ENCODE measurements at regions not wholly inside any gene's neighbourhood (a gene's known extent, or its start where the extent isn't known, plus 50 kb on each side); places are given as distances from the start of the nearest gene placed in this dataset.

DNA sequence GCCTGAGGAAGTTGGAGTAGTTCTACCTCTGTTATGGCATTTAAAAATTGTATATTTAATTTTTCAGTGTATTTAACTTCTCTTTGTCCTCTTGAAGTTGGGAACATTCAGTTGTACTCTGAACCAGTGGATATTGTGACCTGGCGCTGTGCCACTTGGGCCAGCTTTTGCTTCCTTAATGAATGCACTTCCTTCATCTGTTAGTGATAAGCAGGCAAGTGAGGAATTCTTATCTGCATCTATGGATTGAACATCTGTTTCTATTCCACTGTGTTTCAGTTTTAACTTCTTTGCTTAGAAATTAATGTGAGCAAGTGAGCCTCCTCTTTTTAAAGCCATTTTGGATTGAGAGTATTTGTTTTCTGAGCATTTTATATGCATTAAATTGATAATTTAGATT lies 128.3 kb downstream of the UCHL1 start:
- DNase-seq = no peak
- no peak overlapping the region for H3K27ac Mint-ChIP-seq
- no peaks in the 10 kb centered on the region for H3K36me3 Mint-ChIP-seq (ENCODE audit: low read depth)
- H3K9me3 Mint-ChIP-seq = no peaks in the 10 kb centered on the region
- no peaks in the 10 kb centered on the region for H3K4me1 Mint-ChIP-seq
- POLR2A ChIA-PET = no interaction called here
- no peak overlapping the region for H3K4me3 Mint-ChIP-seq
- H3K27me3 Mint-ChIP-seq = no peaks in the 10 kb centered on the region
- CTCF ChIA-PET = no interaction called here

DNA sequence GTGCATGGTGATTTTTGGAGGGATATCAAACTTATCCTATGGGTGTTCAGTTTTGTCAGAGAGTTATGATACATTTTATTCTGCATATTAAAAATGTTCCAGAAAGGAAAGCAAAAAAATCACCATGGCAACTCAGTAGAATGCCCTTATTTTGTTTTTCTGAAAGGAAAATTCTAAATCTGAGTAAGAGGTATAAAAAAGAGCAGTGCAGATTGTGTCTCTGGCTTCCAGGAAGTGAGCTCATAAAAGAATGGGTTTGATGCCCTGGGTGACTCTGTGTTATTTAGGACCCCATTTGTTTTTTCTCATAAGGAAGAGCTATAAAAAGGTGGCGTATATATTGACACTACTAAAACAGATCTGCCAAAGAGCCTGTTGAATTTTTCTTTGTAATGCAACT lies 128.8 kb downstream of the UCHL1 start:
- no peaks in the 10 kb centered on the region for H3K4me1 Mint-ChIP-seq
- no peaks in the 10 kb centered on the region for H3K27me3 Mint-ChIP-seq
- H3K4me3 Mint-ChIP-seq = no peak overlapping the region
- no peak for DNase-seq
- H3K9me3 Mint-ChIP-seq = no peaks in the 10 kb centered on the region
- CTCF ChIA-PET = no interaction called here
- H3K36me3 Mint-ChIP-seq (ENCODE audit: low read depth) = no peaks in the 10 kb centered on the region
- POLR2A ChIA-PET = no interaction called here
- no peak overlapping the region for H3K27ac Mint-ChIP-seq

DNA sequence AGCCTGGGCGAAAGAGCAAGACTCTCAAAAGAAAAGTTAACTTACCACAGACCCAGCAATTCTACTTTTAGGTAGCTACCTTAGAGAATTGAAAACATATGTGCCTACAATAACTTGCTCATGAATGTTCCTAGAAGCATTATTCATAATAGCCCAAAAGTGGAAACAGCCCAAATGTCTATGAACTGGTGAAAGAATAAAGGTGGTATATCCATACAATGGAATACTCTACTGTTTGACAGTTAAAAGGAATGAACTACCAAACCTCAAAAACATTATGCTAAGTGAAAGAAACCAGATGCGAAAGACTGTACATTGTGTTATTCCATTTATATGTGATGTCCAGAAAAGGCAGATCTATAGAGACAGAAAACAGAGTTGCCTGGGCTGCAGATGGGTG lies 131.4 kb downstream of the UCHL1 start:
- CTCF ChIA-PET = no interaction called here
- no peaks in the 10 kb centered on the region for H3K27me3 Mint-ChIP-seq
- no peak overlapping the region for H3K4me3 Mint-ChIP-seq
- H3K27ac Mint-ChIP-seq = no peak overlapping the region
- H3K4me1 Mint-ChIP-seq = no peaks in the 10 kb centered on the region
- H3K9me3 Mint-ChIP-seq = no peaks in the 10 kb centered on the region
- DNase-seq = no peak
- H3K36me3 Mint-ChIP-seq (ENCODE audit: low read depth) = no peaks in the 10 kb centered on the region
- POLR2A ChIA-PET = no interaction called here

DNA sequence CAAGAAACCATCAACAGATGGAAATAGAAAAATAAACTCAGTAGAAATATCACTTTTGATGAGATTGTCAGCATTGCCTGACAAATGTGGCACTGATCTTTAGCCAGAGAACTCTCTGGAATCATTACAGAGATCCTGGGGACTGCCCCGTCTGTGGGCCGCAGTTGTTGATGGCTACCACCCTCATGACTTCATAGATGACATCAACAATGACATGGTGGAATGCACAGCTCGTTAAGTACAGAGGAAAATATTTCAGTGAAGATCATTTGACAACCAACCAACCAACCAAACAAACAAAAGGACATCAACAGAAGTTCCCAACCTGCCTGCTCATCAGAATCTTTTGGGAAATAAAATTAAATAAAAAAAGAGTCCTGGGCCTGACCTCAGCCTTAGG lies 132.6 kb downstream of the UCHL1 start:
- H3K4me1 Mint-ChIP-seq = no peaks in the 10 kb centered on the region
- H3K27ac Mint-ChIP-seq = no peak overlapping the region
- CTCF ChIA-PET = no interaction called here
- POLR2A ChIA-PET = no interaction called here
- no peaks in the 10 kb centered on the region for H3K9me3 Mint-ChIP-seq
- H3K27me3 Mint-ChIP-seq = no peaks in the 10 kb centered on the region
- DNase-seq = no peak
- H3K36me3 Mint-ChIP-seq (ENCODE audit: low read depth) = no peaks in the 10 kb centered on the region
- H3K4me3 Mint-ChIP-seq = no peak overlapping the region

- H3K4me3 Mint-ChIP-seq = no peak overlapping the region
- H3K9me3 Mint-ChIP-seq = no peaks in the 10 kb centered on the region
- H3K36me3 Mint-ChIP-seq (ENCODE audit: low read depth) = no peaks in the 10 kb centered on the region
- CTCF ChIA-PET = no interaction called here
- no peaks in the 10 kb centered on the region for H3K27me3 Mint-ChIP-seq
- DNase-seq = no peak
- no peaks in the 10 kb centered on the region for H3K4me1 Mint-ChIP-seq
- POLR2A ChIA-PET = no interaction called here
- no peak overlapping the region for H3K27ac Mint-ChIP-seq
These were observed 133.9 kb downstream of the UCHL1 start for GRCh38 chr4:41390661-41391060.

DNA sequence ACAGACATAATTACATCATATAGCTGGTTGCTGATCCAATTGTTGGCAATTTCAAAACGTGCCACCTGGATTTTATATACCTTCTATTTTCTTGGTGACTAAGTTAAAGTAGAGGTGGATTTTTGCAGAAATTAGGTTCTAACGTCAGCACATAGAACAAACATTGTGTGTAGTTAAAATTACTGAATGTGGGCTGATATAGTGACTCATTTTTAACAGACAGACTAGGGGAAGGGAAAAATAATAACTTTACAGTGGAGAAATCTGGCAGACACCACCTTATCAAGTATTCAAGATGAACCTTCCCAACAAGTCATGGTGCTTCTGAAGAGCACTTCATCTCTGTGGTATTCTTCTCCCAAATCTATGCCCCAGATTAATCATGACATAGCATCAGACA lies 134.5 kb downstream of the UCHL1 start:
- Mint-ChIP-seq H3K4me3 (no peak overlapping the region), H3K9me3 (no peaks in the 10 kb centered on the region)
- CTCF ChIA-PET = no interaction called here

DNA sequence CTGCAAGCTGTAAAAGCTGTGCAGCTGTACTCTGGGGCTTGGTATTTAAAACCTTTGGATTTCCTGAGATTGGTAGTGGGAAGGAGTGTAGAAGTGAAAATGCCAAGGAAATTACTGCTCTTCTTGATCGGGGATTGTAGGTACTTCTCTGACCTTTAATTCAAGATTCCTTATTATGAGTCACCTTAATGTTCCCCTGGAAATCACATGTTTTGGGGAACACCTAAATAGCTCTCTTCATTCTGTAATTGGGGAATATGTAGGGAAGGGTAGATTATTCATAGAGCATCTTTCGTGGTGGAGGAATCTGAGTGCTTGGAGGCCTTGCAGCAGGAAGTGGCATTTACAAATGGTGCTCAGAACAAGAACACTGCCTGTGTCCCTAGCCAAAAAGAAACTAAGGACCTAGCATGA lies 137.8 kb downstream of the UCHL1 start:
- H3K27me3 Mint-ChIP-seq = no peaks in the 10 kb centered on the region
- H3K9me3 Mint-ChIP-seq = no peaks in the 10 kb centered on the region
- no peaks in the 10 kb centered on the region for H3K36me3 Mint-ChIP-seq (ENCODE audit: low read depth)
- ChIA-PET POLR2A (no interaction called here), CTCF (no interaction called here)
- H3K27ac Mint-ChIP-seq = no peak overlapping the region
- H3K4me3 Mint-ChIP-seq = no peak overlapping the region
- DNase-seq = no peak
- H3K4me1 Mint-ChIP-seq = no peaks in the 10 kb centered on the region

More for the DNA sequence above, 134.5 kb downstream of the UCHL1 start:
- DNase-seq = no peak
- Mint-ChIP-seq H3K36me3 (ENCODE audit: low read depth) (no peaks in the 10 kb centered on the region), H3K27ac (no peak overlapping the region), H3K4me1 (no peaks in the 10 kb centered on the region), H3K27me3 (no peaks in the 10 kb centered on the region)
- POLR2A ChIA-PET = no interaction called here

DNA sequence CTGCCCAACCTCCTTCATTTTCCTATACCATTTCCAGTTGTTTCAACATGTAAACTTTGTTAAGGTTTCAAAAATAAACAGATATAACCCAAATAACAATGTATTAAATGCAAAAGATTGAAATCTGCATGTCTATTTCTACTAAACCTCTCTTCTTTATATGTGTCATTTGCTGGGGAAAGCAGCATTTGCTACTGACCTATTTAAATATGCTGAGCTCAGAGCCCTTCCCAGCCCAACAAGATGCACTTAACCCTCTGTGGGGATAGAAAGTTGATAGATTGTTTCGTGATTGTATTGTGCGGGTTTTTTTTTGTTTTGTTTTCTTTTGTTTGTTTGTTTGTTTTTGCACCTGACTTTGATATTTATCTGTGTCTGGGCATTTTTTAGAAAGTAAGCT lies 139.5 kb downstream of the UCHL1 start:
- no peaks in the 10 kb centered on the region for H3K9me3 Mint-ChIP-seq
- CTCF ChIA-PET = no interaction called here
- no peaks in the 10 kb centered on the region for H3K36me3 Mint-ChIP-seq (ENCODE audit: low read depth)
- H3K4me1 Mint-ChIP-seq = no peaks in the 10 kb centered on the region
- H3K27ac Mint-ChIP-seq = no peak overlapping the region
- POLR2A ChIA-PET = no interaction called here
- H3K27me3 Mint-ChIP-seq = no peaks in the 10 kb centered on the region
- no peak for DNase-seq
- no peak overlapping the region for H3K4me3 Mint-ChIP-seq

DNA sequence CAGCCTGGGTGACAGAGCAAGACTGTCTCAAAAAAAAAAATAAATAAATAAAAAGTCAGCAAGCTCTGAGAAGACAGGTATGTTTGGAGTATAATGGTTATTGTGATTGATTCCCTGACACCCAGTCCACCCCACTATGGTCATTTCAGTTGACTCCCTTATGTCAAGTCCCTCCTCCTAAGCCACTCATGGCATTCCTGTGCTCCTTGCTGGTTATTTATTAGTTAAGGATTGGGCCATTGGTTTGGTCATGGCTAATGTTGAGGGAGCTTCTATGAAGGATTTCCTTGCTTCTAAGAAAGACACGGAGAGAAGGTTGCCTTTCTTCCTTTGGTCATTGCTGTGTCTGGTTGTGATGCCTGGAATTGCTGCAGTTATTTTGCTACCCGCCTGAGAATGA lies 140.1 kb downstream of the UCHL1 start:
- CTCF ChIA-PET = no interaction called here
- H3K4me3 Mint-ChIP-seq = no peak overlapping the region

GRCh38 chr4:41399231-41399630 lies 138.7 kb upstream of the LIMCH1 start:
- POLR2A ChIA-PET = no interaction called here
- Mint-ChIP-seq H3K9me3 (no peaks in the 10 kb centered on the region), H3K27me3 (no peaks in the 10 kb centered on the region), H3K4me1 (no peaks in the 10 kb centered on the region), H3K4me3 (no peak overlapping the region), H3K36me3 (ENCODE audit: low read depth) (no peaks in the 10 kb centered on the region), H3K27ac (no peak overlapping the region)
- no peak for DNase-seq
- CTCF ChIA-PET = no interaction called here

More for the DNA sequence above, 140.1 kb downstream of the UCHL1 start:
- H3K4me1 Mint-ChIP-seq = no peaks in the 10 kb centered on the region
- no peaks in the 10 kb centered on the region for H3K27me3 Mint-ChIP-seq
- no peaks in the 10 kb centered on the region for H3K9me3 Mint-ChIP-seq
- POLR2A ChIA-PET = no interaction called here
- no peaks in the 10 kb centered on the region for H3K36me3 Mint-ChIP-seq (ENCODE audit: low read depth)
- H3K27ac Mint-ChIP-seq = no peak overlapping the region
- no peak for DNase-seq

DNA sequence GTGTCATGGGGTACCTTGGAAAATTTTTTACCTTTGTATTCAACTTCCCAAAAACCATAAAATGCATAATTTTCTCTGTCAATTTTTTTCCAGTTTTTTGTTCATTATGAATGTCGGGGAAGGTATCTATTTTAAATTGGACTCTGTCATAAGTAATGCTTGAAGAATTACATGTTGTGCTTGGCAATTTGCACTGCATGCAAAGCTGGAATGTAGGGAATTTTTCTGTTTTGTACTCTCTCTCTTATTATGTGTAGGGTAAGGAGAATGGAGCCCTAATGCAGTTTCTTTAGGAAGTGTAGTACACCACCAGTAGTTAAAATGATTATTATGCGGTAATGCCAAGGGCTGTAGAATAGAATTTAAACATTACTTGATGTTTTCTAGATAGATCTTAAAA lies 137.7 kb upstream of the LIMCH1 start:
- Mint-ChIP-seq H3K27me3 (no peaks in the 10 kb centered on the region), H3K4me3 (no peak overlapping the region), H3K4me1 (no peaks in the 10 kb centered on the region), H3K9me3 (no peaks in the 10 kb centered on the region), H3K27ac (no peak overlapping the region), H3K36me3 (ENCODE audit: low read depth) (no peaks in the 10 kb centered on the region)
- ChIA-PET CTCF (no interaction called here), POLR2A (no interaction called here)
- DNase-seq = no peak

GRCh38 chr4:41405464-41406112 lies 132.4 kb upstream of the LIMCH1 start:
- Mint-ChIP-seq H3K27me3 (no peaks in the 10 kb centered on the region), H3K4me1 (no peaks in the 10 kb centered on the region), H3K4me3 (no peak overlapping the region), H3K27ac (no peak overlapping the region), H3K9me3 (no peaks in the 10 kb centered on the region), H3K36me3 (ENCODE audit: low read depth) (no peaks in the 10 kb centered on the region)
- no peak for DNase-seq
- ChIA-PET CTCF (no interaction called here), POLR2A (no interaction called here)

- CTCF ChIA-PET = no interaction called here
- POLR2A ChIA-PET = no interaction called here
- no peaks in the 10 kb centered on the region for H3K9me3 Mint-ChIP-seq
- H3K4me3 Mint-ChIP-seq = no peak overlapping the region
- H3K4me1 Mint-ChIP-seq = no peaks in the 10 kb centered on the region
- no peak for DNase-seq
- no peak overlapping the region for H3K27ac Mint-ChIP-seq
- H3K36me3 Mint-ChIP-seq (ENCODE audit: low read depth) = no peaks in the 10 kb centered on the region
- no peaks in the 10 kb centered on the region for H3K27me3 Mint-ChIP-seq
These were observed 131.8 kb upstream of the LIMCH1 start for GRCh38 chr4:41406113-41406516.

DNA sequence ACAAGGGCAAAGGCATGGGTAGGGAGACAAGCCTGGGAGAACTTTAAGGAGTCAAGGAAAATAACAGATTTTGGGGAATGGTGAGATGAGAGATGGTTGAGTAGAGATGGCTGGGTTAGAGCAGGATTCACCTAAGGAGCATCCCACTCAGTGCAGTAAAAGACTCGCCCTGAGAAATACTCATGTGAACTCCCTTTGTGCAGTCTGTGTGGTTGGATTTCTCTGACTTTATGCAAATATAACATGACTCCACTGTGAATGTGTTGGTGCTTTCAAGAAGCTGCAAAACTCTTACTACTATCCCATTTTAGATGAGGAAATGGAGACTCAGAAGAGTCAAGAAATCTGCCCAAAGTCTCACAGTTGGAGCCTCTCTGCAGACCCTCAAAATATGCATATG lies 129.8 kb upstream of the LIMCH1 start:
- Mint-ChIP-seq H3K9me3 (no peaks in the 10 kb centered on the region), H3K27me3 (no peaks in the 10 kb centered on the region), H3K27ac (no peak overlapping the region), H3K4me3 (no peak overlapping the region), H3K4me1 (no peaks in the 10 kb centered on the region), H3K36me3 (ENCODE audit: low read depth) (no peaks in the 10 kb centered on the region)
- POLR2A ChIA-PET = no interaction called here
- CTCF ChIA-PET = no interaction called here
- DNase-seq = no peak
